ENCODE measurements at regions not wholly inside any gene's neighbourhood (a gene's known extent, or its start where the extent isn't known, plus 50 kb on each side); places are given as distances from the start of the nearest gene placed in this dataset.

DNA sequence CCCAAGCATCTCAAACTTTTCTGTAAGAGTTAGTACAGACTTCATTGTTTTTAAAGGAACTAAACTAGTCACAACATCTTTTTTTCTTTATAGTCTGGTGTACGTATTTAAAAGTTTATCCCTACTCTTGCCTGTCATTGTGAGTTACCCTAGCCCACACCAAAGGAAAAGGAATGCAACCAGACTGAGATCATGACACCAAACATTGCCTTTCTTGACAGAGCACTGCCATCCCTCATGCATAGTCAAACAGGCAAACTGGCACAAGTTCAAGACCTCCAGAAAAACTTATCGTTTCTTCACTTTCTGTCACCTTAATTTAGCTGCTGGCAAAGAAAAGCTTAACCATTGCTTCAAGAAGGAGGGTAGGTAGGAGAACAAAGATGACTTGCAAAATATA, 448.4 kb upstream of the MANEA start:
- ATAC-seq (no peak), DNase-seq (no peak)
- Mint-ChIP-seq H3K27ac (no peak overlapping the region), H3K36me3 (ENCODE audit: low read depth) (no peaks in the 10 kb centered on the region), H3K27me3 (no peaks in the 10 kb centered on the region), H3K9me3 (peaks cover 3% of the 10 kb centered on the region), H3K4me1 (ENCODE audit: low read depth) (no peaks in the 10 kb centered on the region), H3K4me3 (no peak overlapping the region)
- CTCF ChIA-PET: no interaction called here
- intact Hi-C loops (cut with micrococcal nuclease): no loop called here
- TF ChIP-seq, protein P1, sequence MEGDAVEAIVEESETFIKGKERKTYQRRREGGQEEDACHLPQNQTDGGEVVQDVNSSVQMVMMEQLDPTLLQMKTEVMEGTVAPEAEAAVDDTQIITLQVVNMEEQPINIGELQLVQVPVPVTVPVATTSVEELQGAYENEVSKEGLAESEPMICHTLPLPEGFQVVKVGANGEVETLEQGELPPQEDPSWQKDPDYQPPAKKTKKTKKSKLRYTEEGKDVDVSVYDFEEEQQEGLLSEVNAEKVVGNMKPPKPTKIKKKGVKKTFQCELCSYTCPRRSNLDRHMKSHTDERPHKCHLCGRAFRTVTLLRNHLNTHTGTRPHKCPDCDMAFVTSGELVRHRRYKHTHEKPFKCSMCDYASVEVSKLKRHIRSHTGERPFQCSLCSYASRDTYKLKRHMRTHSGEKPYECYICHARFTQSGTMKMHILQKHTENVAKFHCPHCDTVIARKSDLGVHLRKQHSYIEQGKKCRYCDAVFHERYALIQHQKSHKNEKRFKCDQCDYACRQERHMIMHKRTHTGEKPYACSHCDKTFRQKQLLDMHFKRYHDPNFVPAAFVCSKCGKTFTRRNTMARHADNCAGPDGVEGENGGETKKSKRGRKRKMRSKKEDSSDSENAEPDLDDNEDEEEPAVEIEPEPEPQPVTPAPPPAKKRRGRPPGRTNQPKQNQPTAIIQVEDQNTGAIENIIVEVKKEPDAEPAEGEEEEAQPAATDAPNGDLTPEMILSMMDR (IDR thresholded peaks at IDR 0.05): no peak
- POLR2A ChIA-PET: no interaction called here

DNA sequence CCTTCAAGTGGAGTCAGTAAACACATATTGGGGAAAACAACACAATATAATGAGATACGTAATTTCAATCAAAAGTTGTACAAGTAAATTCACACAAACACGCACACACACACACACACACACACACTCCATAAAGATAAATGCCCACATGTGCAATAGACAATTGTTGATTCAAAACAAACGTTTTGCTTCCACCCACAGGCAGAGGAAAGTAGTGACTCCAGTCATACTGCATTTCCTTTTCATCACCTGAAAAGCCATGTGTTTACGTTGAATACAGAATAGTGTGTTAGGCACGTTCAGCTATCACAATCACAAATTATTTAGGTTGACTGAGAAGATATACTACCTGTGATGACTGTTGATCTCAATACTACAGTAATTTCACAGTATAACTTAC, 443.8 kb upstream of the MANEA start:
- H3K9me3 Mint-ChIP-seq: peaks cover 2% of the 10 kb centered on the region
- DNase-seq: no peak

DNA sequence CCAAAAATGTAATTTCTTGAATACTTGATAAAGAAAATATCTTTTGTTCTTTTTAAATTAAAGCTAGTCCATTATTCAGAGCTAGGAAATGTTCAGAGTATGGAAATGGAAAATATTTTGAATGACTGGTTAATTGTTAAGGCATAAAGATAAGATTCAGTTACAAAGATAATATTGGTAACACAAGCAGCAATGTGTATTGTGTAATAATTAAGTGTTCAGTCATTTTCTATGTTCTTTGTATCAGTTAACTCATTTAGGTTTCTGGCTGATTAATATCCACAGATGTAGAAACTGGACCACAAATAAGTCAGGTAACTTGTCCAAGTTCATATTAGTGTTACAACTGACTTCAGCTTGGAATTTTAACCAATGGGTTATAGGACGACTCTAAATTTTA, 442.2 kb upstream of the MANEA start:
- no peaks in the 10 kb centered on the region for H3K27me3 Mint-ChIP-seq
- H3K4me1 Mint-ChIP-seq (ENCODE audit: low read depth): no peaks in the 10 kb centered on the region
- H3K36me3 Mint-ChIP-seq (ENCODE audit: low read depth): no peaks in the 10 kb centered on the region
- POLR2A ChIA-PET: no interaction called here
- no peak overlapping the region for H3K4me3 Mint-ChIP-seq
- CTCF ChIA-PET: no interaction called here
- intact Hi-C loops (cut with micrococcal nuclease): no loop called here
- ATAC-seq (no peak), DNase-seq (no peak)
- H3K9me3 Mint-ChIP-seq: peaks cover 2% of the 10 kb centered on the region
- TF ChIP-seq, protein P1 (IDR thresholded peaks at IDR 0.05): no peak
- H3K27ac Mint-ChIP-seq: no peak overlapping the region

More for the DNA sequence above, 443.8 kb upstream of the MANEA start:
- ATAC-seq: no peak
- CTCF ChIA-PET: no interaction called here
- no peaks in the 10 kb centered on the region for H3K36me3 Mint-ChIP-seq (ENCODE audit: low read depth)
- TF ChIP-seq, protein P1 (IDR thresholded peaks at IDR 0.05): no peak
- H3K27me3 Mint-ChIP-seq: no peaks in the 10 kb centered on the region
- H3K4me3 Mint-ChIP-seq: no peak overlapping the region
- H3K27ac Mint-ChIP-seq: no peak overlapping the region
- intact Hi-C loops (cut with micrococcal nuclease): no loop called here
- H3K4me1 Mint-ChIP-seq (ENCODE audit: low read depth): no peaks in the 10 kb centered on the region
- POLR2A ChIA-PET: no interaction called here

DNA sequence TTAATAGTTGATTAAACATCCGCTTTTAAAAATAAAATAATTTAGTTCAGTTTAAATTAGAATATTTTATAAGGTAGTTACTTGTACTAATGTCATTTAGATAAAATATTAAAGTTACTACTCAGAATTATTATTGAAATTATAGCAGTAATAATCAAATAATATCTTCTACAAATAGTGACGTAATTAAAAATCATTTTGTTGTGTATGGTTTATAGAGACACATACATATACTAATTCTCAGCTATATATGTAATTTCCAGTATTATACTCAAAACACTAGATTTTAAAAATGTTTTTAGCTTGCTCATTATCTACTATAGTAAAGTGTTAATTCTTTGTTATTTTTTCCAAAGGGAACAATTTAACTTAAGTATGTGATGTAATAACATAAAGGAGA, 435.2 kb upstream of the MANEA start:
- no peak overlapping the region for H3K4me3 Mint-ChIP-seq
- ChIA-PET CTCF (no interaction called here), POLR2A (no interaction called here)
- no peaks in the 10 kb centered on the region for H3K27me3 Mint-ChIP-seq
- no peaks in the 10 kb centered on the region for H3K36me3 Mint-ChIP-seq (ENCODE audit: low read depth)
- no peak for ATAC-seq
- TF ChIP-seq, protein P1 (IDR thresholded peaks at IDR 0.05): no peak
- peaks cover 2% of the 10 kb centered on the region for H3K9me3 Mint-ChIP-seq
- intact Hi-C loops (cut with micrococcal nuclease): no loop called here
- H3K27ac Mint-ChIP-seq: no peak overlapping the region
- no peaks in the 10 kb centered on the region for H3K4me1 Mint-ChIP-seq (ENCODE audit: low read depth)
- DNase-seq: no peak

DNA sequence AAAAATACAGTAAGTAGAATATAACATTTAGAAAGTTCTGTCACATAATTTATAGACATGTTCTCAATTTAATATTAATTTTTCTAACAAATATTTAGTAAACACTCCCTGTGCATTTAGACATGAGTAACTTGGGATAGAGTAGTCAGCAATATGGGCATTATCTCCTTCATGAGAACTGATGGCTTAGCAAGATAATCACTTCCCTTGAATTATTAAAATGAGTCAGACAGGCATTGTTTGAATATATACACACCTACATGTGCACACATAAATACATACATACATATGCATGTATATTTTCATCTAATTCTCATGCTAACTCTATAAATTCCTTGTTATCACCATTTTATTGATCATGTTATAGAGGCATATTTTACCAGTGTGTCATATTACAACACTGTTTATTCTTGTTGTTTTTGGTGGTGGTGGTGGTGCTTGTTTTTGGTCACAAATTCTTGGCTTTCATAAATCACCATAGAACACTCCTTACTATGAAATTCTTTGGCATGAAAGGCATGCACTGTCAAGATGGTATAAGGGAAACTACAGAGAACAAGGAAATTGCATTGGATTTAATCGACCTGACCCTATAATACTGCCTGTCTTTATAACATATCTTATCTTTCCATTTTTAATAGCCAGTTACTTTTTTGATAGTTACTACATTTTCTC, 434.5 kb upstream of the MANEA start:
- CTCF ChIA-PET: no interaction called here
- Mint-ChIP-seq H3K4me3 (no peak overlapping the region), H3K4me1 (ENCODE audit: low read depth) (no peaks in the 10 kb centered on the region), H3K36me3 (ENCODE audit: low read depth) (no peaks in the 10 kb centered on the region), H3K9me3 (no peaks in the 10 kb centered on the region), H3K27ac (no peak overlapping the region), H3K27me3 (no peaks in the 10 kb centered on the region)
- DNase-seq (no peak), ATAC-seq (no peak)
- POLR2A ChIA-PET: no interaction called here
- intact Hi-C loops (cut with micrococcal nuclease): no loop called here
- TF ChIP-seq, protein P1 (IDR thresholded peaks at IDR 0.05): no peak

All from activated CD8-positive, alpha-beta T cell treated with anti-CD3 and anti-CD28 coated beads for 36 hours (primary cell).